GM19043 (cell line): ENCODE measurements at regions not wholly inside any gene's neighbourhood (a gene's known extent, or its start where the extent isn't known, plus 50 kb on each side); places are given as distances from the start of the nearest gene placed in this dataset.

Experiments
- ATAC-seq: cut with Tn5 transposase; IDR thresholded peaks from one replicate; pipeline ENCODE4 v1.9.1; 2021; ENCODE audit warnings: low read depth; ENCODE audit not compliant: unreplicated experiment

DNA sequence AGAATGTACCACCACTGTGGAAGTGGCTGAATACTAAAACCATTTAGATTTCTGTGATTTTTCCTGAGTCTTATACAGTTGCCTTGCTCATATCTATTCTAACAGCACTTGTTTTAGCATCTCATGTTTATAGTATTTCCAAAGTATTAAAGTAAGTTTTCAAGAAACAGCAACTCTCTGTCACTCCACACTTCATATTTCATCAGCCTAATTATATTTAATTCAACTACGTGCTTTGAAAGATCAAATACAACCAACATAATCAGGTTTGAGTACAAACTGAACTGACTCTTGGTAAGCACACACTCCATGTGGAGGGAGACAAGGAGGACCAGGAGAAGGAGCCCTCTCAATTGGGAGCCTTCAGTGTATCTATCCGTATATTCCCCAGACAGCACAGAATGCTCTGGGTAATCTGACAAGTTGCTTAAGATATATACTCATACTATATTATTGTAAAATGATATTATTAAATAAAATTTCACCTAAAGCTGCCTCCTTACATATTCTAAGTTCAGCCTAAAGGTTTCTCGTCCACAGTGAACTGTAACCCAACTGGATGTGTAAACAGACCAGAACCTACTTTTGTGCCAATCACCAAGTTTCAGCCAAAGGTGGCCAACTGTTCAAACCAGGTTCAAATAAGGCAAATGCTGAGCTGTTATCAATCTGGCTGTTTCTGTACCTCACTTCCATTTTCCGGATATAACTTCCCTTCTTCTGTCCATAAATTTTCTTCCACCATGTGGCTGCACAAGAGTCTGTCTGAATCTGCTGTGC is 105.0 kb upstream of the RASSF8 start:
- no peak for ATAC-seq

DNA sequence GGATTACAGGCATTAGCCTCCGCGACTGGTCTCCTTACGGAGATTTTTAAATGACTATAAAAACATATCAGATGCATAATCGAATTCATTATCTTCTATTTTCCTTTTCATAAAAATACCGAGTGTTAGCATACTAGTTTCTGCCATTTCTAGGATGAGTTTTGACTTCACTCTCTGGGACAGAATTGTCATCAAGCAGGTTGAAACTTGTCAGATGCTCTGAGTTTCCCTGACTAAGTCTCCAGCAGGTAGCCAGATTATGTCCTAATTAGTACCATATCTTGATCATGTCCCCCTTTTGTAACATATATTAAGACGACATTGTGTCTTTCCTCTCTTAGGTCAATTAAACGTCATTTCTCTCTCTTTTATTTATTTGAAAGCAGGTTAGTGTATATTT is 103.5 kb upstream of the RASSF8 start:
- no peak for ATAC-seq

DNA sequence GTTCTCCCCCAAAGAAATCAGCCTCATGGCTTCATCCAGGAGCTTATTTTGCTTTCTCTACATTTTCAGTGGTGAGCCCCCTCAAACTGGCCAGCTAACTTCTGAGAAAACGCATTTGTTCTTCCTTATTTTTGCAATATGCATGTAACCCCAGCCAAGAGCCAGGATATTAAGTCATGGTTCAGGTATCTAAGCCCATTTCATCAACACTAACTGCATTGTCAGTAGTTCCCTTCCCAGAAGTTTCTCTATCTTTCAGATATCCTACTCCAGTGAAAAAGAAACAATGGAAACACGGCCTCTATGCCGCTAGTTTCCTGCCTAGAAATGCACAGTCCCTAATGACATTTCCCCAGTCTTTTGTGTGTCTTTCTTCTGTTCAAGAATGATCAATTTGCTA is 102.8 kb upstream of the RASSF8 start:
- ATAC-seq: no peak

DNA sequence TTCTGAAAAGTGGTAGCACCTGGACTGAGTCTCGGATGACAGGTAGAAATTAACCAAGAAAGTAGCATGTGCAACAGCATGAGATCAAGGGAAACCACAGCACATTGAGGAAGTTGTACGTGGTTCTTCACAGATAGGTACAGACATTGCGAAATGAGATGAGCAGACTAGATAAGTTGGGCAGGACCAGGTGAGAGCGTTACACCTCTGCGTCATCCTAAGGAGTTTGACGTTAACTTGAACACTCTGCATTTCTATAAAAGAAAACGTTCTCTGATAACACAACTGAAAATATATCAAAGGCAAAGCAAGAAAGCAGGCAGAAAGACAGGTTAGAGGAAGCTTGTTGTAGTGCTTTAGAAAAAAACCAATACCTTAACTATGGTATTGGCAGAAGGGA is 98.5 kb upstream of the RASSF8 start:
- ATAC-seq: no peak

DNA sequence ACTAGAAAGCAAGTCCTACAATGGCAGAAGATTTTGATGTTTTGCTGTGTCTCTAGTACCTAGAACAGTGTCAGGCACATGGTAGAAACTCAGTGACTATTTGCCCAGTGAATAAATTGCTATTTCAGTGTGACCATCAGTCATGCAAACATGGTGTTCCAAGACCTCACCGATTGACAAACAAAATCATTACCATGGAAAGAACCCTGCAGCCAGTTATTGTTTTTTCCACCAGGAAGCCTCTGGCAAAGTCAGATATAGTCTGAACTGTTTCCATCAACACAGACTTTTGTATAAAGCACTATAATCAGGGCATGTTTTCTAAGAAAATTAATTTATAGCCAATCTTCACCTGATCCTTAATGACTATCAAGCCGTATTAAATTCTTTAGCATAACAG is 97.3 kb upstream of the RASSF8 start:
- ATAC-seq: no peak

DNA sequence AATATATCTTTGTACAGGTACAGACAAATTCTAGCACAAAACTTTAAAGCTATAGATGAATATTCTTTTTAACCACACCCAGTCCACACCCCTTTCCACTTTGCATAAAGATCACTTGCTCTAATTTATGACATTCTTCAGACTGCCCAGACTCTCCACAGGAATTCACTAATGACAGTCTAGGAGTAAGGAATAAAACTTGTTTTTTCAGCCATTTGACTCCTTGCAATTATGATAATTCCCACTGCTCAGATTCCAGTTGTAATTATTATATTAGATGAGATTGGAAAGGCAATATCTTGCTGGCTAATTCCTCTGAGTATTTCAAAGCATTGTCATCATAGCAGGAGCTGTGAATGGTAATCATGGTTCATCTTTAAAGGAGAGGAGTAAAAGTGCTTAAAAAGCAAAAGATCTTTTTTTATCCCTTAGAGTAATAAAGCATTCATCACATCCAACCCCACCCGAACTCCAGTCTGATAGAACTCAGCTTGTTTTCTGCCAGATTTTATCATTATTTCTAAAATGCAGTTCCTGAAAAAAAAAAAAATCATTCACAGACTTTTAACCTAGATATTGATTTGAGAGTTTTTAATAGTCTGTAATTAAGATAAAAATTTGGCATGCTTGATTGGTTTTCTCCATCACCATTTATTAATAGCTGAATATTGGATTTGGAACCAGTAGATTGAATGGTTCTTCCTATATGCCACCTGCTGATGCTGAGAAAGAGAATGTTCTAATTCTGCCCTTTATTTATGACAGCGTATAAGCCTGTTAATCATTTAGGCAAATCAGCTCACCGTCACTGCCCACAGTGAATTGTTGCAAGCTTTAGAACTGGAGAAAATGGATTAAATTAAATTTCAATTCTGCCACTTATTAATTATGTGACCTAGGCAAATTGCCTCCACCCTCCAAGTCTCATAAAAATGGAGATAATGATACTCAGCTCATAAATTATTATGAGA is 93.9 kb upstream of the RASSF8 start:
- ATAC-seq: no peak

DNA sequence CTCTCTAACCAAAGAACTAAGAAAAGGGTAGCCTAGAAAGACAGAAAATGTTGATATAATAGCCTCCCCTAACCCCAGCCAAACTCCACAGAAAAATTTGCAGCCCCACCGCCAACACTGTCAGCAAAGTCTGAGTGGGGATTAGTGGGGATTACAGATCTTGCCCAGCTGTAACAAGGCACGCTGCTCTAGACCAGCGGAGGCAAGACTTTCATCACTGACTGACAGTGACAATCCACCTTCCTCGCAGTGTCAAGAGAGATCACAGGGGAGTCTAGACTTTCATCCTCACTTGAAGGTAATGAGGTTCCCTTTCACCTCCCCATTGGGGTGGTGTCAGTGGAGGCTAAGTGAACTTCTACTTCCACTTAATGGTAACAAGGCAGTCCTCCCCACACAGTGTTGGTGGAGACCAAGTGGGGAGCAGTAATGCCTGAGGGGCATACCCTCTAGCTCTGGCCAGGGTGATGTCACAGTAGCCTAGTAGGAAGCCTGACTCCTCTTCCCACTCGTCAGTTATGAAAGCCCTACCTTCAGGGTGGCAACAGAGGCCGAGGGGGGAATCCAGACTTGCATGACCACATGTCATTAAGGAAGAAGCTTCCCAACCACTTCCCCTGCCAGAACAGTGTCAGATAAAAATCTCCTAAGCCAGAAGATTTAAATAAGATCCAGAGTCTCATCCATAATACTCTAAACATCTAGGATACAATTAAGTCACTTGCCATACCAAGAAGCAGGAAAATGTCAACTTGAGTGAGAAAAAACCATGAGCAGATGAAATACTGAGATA is 91.7 kb upstream of the RASSF8 start:
- no peak for ATAC-seq

DNA sequence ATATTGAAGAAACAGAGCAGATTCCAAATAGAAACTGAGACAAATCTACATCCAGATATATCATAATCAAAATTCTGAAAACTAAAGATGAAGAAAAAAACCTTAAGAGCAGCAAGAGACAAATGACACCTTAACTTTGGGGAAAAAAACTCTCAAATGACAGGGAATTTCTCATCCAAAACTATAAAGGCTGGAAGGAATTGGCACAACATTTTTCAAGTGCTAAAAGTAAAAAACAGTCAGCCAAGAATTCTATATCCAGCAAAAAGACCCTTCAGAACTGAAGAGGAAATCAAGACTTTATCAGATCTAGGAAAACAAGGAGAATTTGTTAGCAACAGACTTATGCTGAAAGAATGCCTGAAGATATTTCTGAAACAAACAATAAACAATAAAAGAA is 90.3 kb upstream of the RASSF8 start:
- no peak for ATAC-seq

DNA sequence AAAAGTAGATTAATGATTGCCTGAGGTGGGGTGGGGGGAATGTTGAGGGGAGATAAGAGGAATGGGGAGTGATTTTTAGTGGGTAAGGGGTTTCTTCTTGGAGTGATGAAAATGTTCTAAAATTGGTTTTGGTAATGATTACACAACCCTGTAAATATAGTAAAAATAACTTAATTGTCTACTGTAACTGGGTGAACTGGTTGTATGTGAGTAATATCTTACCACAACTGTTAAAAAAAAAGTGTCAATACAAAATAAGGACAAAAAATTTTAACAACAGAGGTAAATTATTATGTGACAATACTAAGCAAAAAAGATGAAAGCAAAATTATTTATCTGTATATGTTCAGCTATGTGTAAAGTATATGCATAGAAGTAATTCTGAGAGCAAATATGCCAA is 86.3 kb upstream of the RASSF8 start:
- no peak for ATAC-seq

DNA sequence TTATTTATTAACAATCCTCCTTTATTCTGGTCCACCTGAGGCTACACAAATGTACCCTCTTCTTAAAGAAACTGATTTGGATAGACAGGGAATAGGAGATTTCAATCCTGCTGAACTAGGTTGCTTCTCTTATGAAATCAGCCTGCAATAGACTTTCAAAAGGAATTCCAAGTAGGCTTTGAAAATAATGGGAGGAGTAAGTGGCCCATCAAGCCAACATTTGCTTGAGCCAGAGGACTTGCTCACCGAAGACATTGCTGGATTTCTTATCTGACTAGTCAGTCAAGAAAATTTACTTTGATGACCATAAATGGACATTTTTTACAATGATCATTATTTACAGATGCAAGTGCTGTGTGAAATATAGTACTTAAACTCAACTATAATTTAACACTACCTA is 82.8 kb upstream of the RASSF8 start:
- ATAC-seq: no peak

DNA sequence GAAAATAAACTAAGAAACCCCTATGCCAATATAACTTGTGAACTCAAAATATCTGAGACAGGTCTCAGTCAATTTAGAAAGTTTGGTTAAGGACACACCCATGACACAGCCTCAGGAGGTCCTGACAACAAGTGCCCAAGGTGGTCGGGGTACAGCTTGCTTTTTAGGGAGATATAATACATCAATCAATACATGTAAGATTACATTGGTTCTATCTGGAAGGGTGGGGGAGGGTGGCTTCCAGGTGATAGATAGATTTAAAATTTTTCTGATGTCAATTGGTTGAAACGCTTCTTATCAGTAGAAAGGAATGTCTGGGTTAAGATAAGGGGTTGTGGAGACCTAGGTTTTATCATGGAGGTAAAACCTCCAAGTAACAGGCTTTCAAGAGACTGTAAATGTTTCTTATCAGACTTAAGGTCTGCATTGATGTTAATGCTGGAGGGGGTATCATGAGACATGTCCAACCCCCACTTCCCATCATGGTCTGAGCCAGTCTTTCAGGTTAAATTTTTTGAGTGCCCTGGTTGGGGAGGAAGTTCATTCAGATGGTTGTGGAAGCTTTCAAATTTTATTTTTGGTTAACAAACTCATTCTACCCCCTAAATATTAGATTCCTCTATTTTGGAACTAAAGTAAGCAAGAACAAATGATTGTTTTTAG is 82.0 kb upstream of the RASSF8 start:
- no peak for ATAC-seq

DNA sequence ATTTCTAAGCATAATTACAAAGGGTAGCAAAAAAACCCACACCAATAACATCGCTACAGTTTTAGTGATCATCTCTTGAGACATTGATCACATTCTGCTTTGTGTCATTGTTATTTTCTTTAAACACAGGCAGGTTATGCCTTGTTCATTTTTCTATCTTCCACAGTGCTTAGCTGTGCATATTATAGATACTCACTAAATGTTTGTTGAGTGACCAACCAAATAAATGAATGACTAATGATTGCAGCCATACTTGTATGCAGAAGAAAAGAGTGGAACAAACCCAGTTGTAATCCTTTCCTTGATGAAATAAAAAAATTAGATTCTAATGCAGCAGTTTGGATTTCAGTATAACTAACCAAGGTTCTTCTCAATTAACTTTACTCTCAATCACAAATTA is 81.0 kb upstream of the RASSF8 start:
- ATAC-seq: no peak

DNA sequence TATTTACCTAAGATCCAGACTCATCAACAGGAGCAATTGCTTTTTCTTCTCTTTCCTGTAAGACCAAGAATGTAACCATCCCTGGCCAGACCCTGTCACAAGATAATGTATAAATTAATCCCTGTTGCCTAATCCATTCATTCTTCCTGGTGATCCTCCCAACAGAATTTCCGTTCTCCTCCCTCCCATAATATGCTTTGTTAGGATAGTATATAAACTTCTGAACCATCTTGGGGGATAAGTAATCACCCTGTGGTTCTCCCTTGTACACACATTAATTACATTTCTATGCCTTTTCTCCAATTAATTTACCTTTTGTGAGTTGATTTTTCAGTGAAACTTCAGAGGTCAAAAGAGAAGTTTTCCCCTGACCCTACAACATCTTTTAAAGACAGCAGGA is 76.2 kb upstream of the RASSF8 start:
- no peak for ATAC-seq

DNA sequence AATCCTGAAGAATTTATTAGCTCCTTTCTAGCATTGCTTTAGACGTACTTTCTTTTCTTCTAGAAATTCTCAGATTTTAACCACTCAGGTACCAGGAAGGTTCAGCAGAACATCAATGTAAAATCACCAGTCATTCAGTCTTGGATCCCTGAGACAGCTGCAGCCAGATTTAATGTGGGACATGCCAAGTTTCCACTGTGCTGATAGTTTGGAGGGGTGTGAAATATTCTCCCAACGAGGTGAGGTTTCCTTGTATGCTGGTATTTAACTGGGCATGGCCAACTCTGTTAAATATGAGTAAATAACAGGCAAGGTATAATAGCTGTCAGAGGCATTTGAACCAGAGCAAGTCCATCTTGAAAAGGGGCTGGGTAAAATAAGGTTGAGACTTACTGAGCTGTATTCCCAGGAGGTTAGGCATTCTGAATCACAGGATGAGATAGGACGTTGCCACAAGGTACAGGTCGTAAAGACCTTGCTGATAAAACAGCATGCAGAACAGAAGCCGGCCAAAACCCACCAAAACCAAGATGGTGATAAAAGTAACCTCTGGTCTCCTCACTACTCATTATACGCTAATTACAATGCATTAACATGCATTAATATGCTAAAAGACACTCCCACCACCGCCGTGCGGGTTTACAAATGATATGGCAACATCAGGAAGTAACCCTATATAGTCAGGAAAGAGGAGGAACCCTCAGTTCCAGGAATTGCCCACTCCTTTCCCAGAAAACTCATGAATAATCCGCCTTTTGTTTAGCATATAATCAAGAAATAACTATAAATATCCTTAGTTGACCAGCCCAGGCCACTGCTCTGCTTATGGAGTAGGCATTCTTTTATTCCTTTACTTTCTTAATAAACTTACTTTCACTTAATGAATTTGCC is 75.2 kb upstream of the RASSF8 start:
- ATAC-seq: no peak

DNA sequence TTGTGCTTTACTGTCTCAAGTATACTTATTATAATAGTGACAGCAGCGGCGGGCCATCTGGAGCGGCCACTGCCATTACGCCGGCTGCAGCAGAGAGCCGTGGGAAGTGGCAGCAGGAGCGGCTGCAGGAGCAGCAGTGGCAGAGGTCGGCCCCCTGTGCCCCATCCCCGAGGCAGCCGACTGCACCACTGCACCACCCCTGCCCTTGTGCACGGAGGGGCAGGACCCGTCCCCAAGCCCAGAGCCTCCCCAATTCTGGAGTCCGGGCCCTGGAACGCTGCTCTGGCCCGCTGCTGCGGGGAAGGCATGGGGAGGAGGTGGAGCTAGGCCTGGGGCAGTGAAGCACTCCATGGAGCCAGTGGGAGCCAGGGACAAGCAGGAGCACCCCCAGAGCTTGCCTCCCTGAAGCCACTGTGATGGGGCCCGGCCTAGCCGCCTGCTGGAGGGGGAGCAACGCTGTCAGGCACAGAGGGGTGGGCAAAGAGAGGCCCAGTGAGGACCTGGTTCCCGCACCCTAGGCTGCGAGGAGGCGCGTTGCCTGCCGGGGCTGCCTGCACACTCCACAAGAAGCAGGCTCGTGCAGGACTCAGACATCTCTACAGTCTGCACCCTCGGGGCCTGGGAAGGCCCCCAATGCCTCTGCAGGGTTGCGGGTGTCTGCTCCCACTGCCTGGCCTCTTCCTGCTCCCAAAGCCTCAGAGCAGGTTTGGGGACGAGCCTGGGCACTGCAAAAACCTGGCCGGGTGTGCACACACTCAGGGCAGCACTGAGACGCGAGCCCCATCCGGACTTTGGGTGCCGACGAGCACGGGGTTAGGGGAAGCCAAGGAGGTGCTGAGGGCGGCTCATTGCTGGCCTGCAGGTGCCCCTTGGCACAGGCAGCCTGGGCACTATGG is 74.2 kb upstream of the RASSF8 start:
- no peak for ATAC-seq

DNA sequence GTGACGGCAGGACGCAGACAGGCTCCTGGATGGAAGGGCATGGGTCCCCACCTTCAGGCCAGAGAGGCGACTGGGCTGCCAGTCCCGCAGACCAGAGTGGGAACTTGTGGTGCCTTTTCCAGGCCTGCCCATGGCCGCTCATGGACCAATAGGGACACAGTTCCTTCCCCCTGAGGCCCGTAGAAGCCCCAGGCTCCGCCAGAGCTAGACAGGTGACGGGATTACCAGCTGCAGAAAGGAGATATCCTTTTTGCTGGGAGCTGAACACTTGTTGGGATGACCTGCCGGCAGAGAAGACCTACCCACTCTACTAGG is 73.6 kb upstream of the RASSF8 start:
- ATAC-seq: no peak

DNA sequence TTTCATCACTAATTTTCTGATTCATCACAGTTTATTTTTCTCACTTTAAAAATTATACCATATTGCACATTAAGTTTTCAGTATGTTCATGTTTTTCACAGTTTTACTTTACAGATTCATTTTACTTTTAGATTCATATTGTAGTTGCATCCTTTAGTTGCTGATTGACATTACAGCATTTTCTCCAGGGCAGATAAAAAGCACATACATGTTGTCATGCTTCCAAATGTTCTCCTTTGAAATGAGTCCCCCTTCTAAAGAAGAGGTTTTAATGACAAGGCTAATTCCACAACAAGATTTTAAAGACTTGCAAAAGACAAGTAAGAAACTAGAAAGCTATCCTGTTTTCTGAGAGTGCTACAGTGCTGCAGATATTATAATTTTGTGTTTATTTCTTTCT is 72.1 kb upstream of the RASSF8 start:
- ATAC-seq: no peak

DNA sequence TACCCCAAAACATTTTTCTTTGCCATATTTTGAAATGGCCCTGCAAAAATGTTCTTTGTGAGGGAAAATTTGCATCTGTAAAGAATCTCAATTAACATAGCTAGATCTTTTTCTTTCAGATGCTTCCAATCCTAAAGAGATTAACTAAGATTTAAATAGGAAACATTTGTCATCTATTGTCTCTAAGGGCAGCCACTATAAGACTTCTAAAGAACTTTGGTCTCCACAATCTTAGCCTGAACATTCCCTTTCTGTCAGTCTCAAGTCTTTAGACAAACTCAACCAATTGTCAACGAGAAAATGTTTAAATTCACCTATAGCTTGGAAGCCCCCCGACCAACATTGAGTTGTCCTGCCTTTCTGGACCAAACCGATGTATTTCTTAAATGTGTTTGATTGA is 71.1 kb upstream of the RASSF8 start:
- no peak for ATAC-seq

DNA sequence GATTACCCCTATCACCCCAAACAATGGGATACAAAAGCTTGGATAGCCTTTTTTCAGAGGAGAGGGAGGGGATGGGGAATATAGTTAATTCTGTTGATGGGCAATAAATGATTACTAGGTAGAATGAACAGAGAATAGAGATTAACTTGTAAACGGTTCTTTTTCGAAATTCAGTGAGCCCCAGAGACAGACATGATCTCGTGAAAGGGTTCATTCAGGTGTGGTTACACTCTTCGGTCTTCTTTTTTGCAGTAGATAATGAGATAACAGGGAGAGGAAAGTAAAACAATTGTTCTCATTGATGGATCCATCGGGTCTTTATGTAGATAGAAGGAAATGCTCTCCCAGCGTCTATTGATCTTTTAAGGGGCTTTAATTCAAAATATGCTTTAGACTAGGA is 69.3 kb upstream of the RASSF8 start:
- ATAC-seq: no peak
